Panc1 (cell line): ENCODE measurements at regions not wholly inside any gene's neighbourhood (a gene's known extent, or its start where the extent isn't known, plus 50 kb on each side); places are given as distances from the start of the nearest gene placed in this dataset.

Experiments used
- ATAC-seq: fragments of 200-7000 bp; cut with Tn5 transposase; 2 replicates; pipeline ENCODE4 v1.9.1; 2020; ENCODE audit warnings: mild to moderate bottlenecking, moderate library complexity
- BruUV-seq: library from RNA; stranded (reverse); fragments of 400-500 nt; replicated peaks from 2 replicates; lab custom pipeline; 2021; lab: Mats Ljungman, UMichigan
- CTCF ChIA-PET: fragments of 300-600 bp; sonication (Branson Sonifier 250); formaldehyde crosslinking; loops from one replicate; lab custom pipeline; 2022; ENCODE audit warnings: antibody characterized with exemption; lab: Charles Lee
- POLR2A ChIA-PET: fragments of 300-600 bp; sonication (Branson Sonifier 250); formaldehyde crosslinking; loops from one replicate; lab custom pipeline; 2022; ENCODE audit warnings: antibody characterized with exemption; lab: Charles Lee
- DNase-seq: peaks from one replicate; pipeline ENCODE4 v3.0.0-alpha.2; 2010; ENCODE audit warnings: low read depth, low spot score
- H3K27ac ChIP-seq: 2 replicates; pipeline ENCODE4 v1.5.1; 2011; ENCODE audit warnings: mild to moderate bottlenecking, low read length, inconsistent platforms
- H3K27me3 ChIP-seq: fragments of 200-500 bp; sonication (Bioruptor generic); 2 replicates; pipeline ENCODE4 v1.6.0; 2014; ENCODE audit warnings: low read length, inconsistent platforms; ENCODE audit not compliant: control insufficient read depth, insufficient read depth
- H3K36me3 ChIP-seq: fragments of 200-500 bp; sonication (Bioruptor generic); 2 replicates; pipeline ENCODE4 v1.5.1; 2014; ENCODE audit warnings: inconsistent platforms, mild to moderate bottlenecking, low read length, moderate library complexity; ENCODE audit not compliant: control insufficient read depth, insufficient read depth
- H3K4me1 ChIP-seq: 2 replicates; pipeline ENCODE4 v1.5.1; 2011; ENCODE audit warnings: inconsistent platforms, mild to moderate bottlenecking, low read length, moderate library complexity; ENCODE audit not compliant: control insufficient read depth, insufficient read depth
- H3K4me3 ChIP-seq, 2 experiments: 2 replicates each; pipeline ENCODE4 v1.5.1; 2011 to 2012; ENCODE audit warnings: low read depth in 2 of 2, low read length in 2 of 2, mild to moderate bottlenecking in 2 of 2, inconsistent platforms in 1 of 2, moderate library complexity in 1 of 2
- H3K9me3 ChIP-seq: fragments of 200-500 bp; sonication (Bioruptor generic); 2 replicates; pipeline ENCODE4 v1.5.1; 2014; ENCODE audit warnings: low read depth, mild to moderate bottlenecking, inconsistent platforms, low read length, moderate library complexity; ENCODE audit not compliant: control insufficient read depth, insufficient read depth
- CTCF ChIP-seq: fragments of 450-650 bp; IDR thresholded peaks from 2 replicates; pipeline ENCODE4 v1.5.1; 2017; ENCODE audit warnings: mild to moderate bottlenecking
- POLR2AphosphoS5 ChIP-seq: IDR thresholded peaks from 2 replicates; pipeline ENCODE4 v1.6.1; 2012; ENCODE audit warnings: mild to moderate bottlenecking, low read depth, low read length, moderate library complexity
- REST ChIP-seq, 2 experiments: IDR thresholded peaks; 2 replicates each; pipeline ENCODE4 v1.6.1; 2011 to 2012; ENCODE audit warnings: low read depth in 2 of 2, control low read depth in 1 of 2, low read length in 1 of 2, mild to moderate bottlenecking in 1 of 2, moderate library complexity in 1 of 2; ENCODE audit not compliant: insufficient read depth in 1 of 2
- SIN3A ChIP-seq: IDR thresholded peaks from 2 replicates; pipeline ENCODE4 v1.6.1; 2012; ENCODE audit warnings: low read depth, mild to moderate bottlenecking, low read length, moderate library complexity, borderline replicate concordance; ENCODE audit not compliant: insufficient read depth
- TCF7L2 ChIP-seq: IDR thresholded peaks from 2 replicates; pipeline ENCODE4 v1.6.1; 2011; ENCODE audit warnings: mild to moderate bottlenecking, low read depth, low read length, inconsistent platforms
- in situ Hi-C: cut with HindIII; loops from 2 replicates; pipeline ENCODE4 v1.10.0; 2016; ENCODE audit warnings: low sequenced_read_pairs, low pct_unique_long_range_greater_than_20kb
- intact Hi-C: fragments of 100-400 bp; cut with micrococcal nuclease; formaldehyde crosslinking; loops from one replicate; pipeline ENCODE4 v1.10.0; 2022; ENCODE audit not compliant: unreplicated experiment

- no TSS peak for BruUV-seq
- TF ChIP-seq SIN3A (no peak), CTCF (no peak), REST (IDR thresholded peaks at IDR 0.05; ENCODE audit: insufficient read depth in 1 of 2, low read depth in 2 of 2, low read length in 1 of 2) (no peak), TCF7L2 (no peak), POLR2AphosphoS5 (no peak)
- H3K36me3 ChIP-seq = no peaks in the 10 kb centered on the region
- H3K27me3 ChIP-seq = no peaks in the 10 kb centered on the region; the same call in 1 of the 2 replicates
- H3K4me1 ChIP-seq = no peaks in the 10 kb centered on the region
- intact Hi-C loops = no loop called here
- in situ Hi-C loops = no loop called here
- H3K27ac ChIP-seq = no peak overlapping the region
- no peaks in the 10 kb centered on the region for H3K9me3 ChIP-seq
- DNase-seq (no peak), ATAC-seq (no peak)
- CTCF ChIA-PET = no interaction called here
- no peak overlapping the region for H3K4me3 ChIP-seq
- POLR2A ChIA-PET = no interaction called here
Measured at GRCh38 chr3:31186041-31186440, 291.6 kb upstream of the GADL1 start.

DNA sequence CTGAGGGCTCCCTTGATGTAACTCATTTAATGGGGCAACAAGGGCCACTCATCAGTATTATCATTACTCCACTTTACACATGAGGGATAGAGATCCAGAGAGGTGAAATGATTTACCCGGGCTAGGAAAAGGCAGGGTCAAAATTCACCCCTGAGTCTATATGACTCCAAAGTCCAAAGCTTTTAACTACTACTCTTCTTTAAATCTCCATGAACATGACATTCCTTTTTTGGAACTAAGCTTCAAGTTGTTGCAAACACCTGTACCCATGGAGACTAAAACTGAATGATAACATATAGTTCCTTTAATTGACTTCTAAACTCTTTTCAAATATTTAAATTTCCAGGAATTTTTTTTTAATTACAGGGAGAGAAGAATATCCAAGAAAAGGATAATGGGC lies 292.9 kb upstream of the GADL1 start:
- in situ Hi-C loops = no loop called here
- Histone ChIP-seq H3K27me3 (no peaks in the 10 kb centered on the region; the same call in 1 of the 2 replicates), H3K9me3 (no peaks in the 10 kb centered on the region), H3K36me3 (no peaks in the 10 kb centered on the region), H3K27ac (no peak overlapping the region), H3K4me3 (no peak overlapping the region), H3K4me1 (no peaks in the 10 kb centered on the region)
- ChIA-PET POLR2A (no interaction called here), CTCF (no interaction called here)
- no TSS peak for BruUV-seq
- TF ChIP-seq SIN3A = no peak
- TF ChIP-seq POLR2AphosphoS5 = no peak
- TF ChIP-seq CTCF = no peak
- DNase-seq (no peak), ATAC-seq (no peak)
- intact Hi-C loops = no loop called here

- DNase-seq (no peak), ATAC-seq (no peak)
- H3K4me1 ChIP-seq = no peaks in the 10 kb centered on the region
- no peak overlapping the region for H3K4me3 ChIP-seq
- no peaks in the 10 kb centered on the region for H3K9me3 ChIP-seq
- CTCF ChIA-PET = no interaction called here
- intact Hi-C loops = no loop called here
- H3K27me3 ChIP-seq = no peaks in the 10 kb centered on the region; the same call in 1 of the 2 replicates
- H3K27ac ChIP-seq = no peak overlapping the region
- POLR2A ChIA-PET = no interaction called here
- BruUV-seq = no TSS peak
- H3K36me3 ChIP-seq = no peaks in the 10 kb centered on the region
- TF ChIP-seq CTCF (no peak), SIN3A (no peak), POLR2AphosphoS5 (no peak), TCF7L2 (no peak), REST (IDR thresholded peaks at IDR 0.05; ENCODE audit: insufficient read depth in 1 of 2, low read depth in 2 of 2, low read length in 1 of 2) (no peak)
- in situ Hi-C loops = no loop called here
Measured at GRCh38 chr3:31188112-31188511, 293.7 kb upstream of the GADL1 start.
